Stimulated activated CD4-positive, alpha-beta T cell treated with anti-CD3 and anti-CD28 coated beads, Interleukin-15, amount 100 ng/mL, for 48 hours (primary cell): ENCODE measurements at regions not wholly inside any gene's neighbourhood (a gene's known extent, or its start where the extent isn't known, plus 50 kb on each side); places are given as distances from the start of the nearest gene placed in this dataset.

ENCODE experiments used
- DNase-seq, 2 donors: peaks; one replicate each; pipeline ENCODE4 v3.0.0-alpha.2; 2020; ENCODE audit warnings: low read depth in 2 of 2

- DNase-seq, result no peak
Observed at GRCh38 chr17:33976831-33977230, 278.3 kb upstream of the CCL2 start.

GRCh38 chr17:33977729-33978514 is 277.2 kb upstream of the CCL2 start:
- no peak for DNase-seq

GRCh38 chr17:33978889-33979288 is 276.2 kb upstream of the CCL2 start:
- no peak for DNase-seq

- DNase-seq, result no peak
Observed at GRCh38 chr17:33980193-33980592, 274.9 kb upstream of the CCL2 start.

- DNase-seq, result no peak
Observed at GRCh38 chr17:33981711-33982601, 273.1 kb upstream of the CCL2 start.

- DNase-seq, result no peak
Observed at GRCh38 chr17:33982909-33983308, 272.2 kb upstream of the CCL2 start.

- DNase-seq, result no peak
Observed at GRCh38 chr17:33983824-33984574, 271.1 kb upstream of the CCL2 start.

GRCh38 chr17:33986088-33986487 is 269.0 kb upstream of the CCL2 start:
- no peak for DNase-seq

- no peak for DNase-seq
Observed at GRCh38 chr17:33986566-33986965, 268.5 kb upstream of the CCL2 start.

- no peak for DNase-seq
Observed at GRCh38 chr17:33987162-33987561, 267.9 kb upstream of the CCL2 start.

GRCh38 chr17:33989361-33990148 is 265.5 kb upstream of the CCL2 start:
- no peak for DNase-seq

GRCh38 chr17:33990943-33991706 is 264.0 kb upstream of the CCL2 start:
- no peak for DNase-seq

GRCh38 chr17:33992113-33992512 is 263.0 kb upstream of the CCL2 start:
- DNase-seq, result no peak

- DNase-seq, result no peak
Observed at GRCh38 chr17:34000639-34001038, 254.4 kb upstream of the CCL2 start.

- no peak for DNase-seq
Observed at GRCh38 chr17:34001246-34001645, 253.8 kb upstream of the CCL2 start.

- no peak for DNase-seq
Observed at GRCh38 chr17:34006126-34006525, 249.0 kb upstream of the CCL2 start.

- DNase-seq, result no peak
Observed at GRCh38 chr17:34008125-34008524, 247.0 kb upstream of the CCL2 start.

GRCh38 chr17:34009912-34010311 is 245.2 kb upstream of the CCL2 start:
- no peak for DNase-seq

GRCh38 chr17:34010534-34010933 is 244.6 kb upstream of the CCL2 start:
- DNase-seq, result no peak

GRCh38 chr17:34011599-34011998 is 243.5 kb upstream of the CCL2 start:
- no peak for DNase-seq
